B cell (primary cell): ENCODE measurements at regions not wholly inside any gene's neighbourhood (a gene's known extent, or its start where the extent isn't known, plus 50 kb on each side); places are given as distances from the start of the nearest gene placed in this dataset.

ENCODE experiments used
- ATAC-seq: fragments of 200-7000 bp; cut with Tn5 transposase; one replicate; pipeline ENCODE4 v1.10.0; 2021; ENCODE audit warnings: low read depth, mild to moderate bottlenecking, moderate number of reproducible peaks, moderate library complexity
- CTCF ChIA-PET: fragments of 350-600 bp; sonication (Branson Sonifier 250); formaldehyde crosslinking; loops from one replicate; lab custom pipeline; 2021; ENCODE audit warnings: antibody characterized with exemption, inconsistent platforms; lab: Charles Lee
- POLR2A ChIA-PET: fragments of 350-600 bp; sonication (Branson Sonifier 250); formaldehyde crosslinking; loops from one replicate; lab custom pipeline; 2021; ENCODE audit warnings: antibody characterized with exemption; lab: Charles Lee
- DNase-seq: peaks from one replicate; pipeline ENCODE4 v3.0.0; 2013
- H2AFZ ChIP-seq: 2 replicates; pipeline ENCODE4 v1.6.1; 2012; ENCODE audit warnings: mild to moderate bottlenecking, low read depth, low read length; ENCODE audit not compliant: insufficient read depth, poor library complexity, severe bottlenecking
- H3K27ac ChIP-seq, 2 donors: 1 replicate in 1 of 2; 2 replicates in 1 of 2; pipeline ENCODE4 v1.5.1; 2012 to 2013; ENCODE audit warnings: low read length in 2 of 2, mild to moderate bottlenecking in 2 of 2, moderate library complexity in 1 of 2
- H3K27me3 ChIP-seq, 4 experiments: fragments of 200-600 bp in 1 of 4; sonication (generic) in 1 of 4; replicated peaks in 1 of 4; 1 replicate in 2 of 4; 2 replicates in 2 of 4; pipeline versions ENCODE4 v1.6.1 to v1.7.0; 2013 to 2016; ENCODE audit warnings: low read length in 3 of 4, mild to moderate bottlenecking in 2 of 4, mixed read lengths in 1 of 4, moderate library complexity in 1 of 4; ENCODE audit not compliant: insufficient read depth in 4 of 4, control insufficient read depth in 3 of 4; ENCODE audit errors: control extremely low read depth in 1 of 4
- H3K36me3 ChIP-seq, 2 experiments: replicated peaks in 1 of 2; 1 replicate in 1 of 2; 2 replicates in 1 of 2; pipeline versions ENCODE4 v1.6.1 to v1.7.1; 2013; ENCODE audit warnings: low read length in 1 of 2; ENCODE audit not compliant: insufficient read depth in 2 of 2, control insufficient read depth in 1 of 2; ENCODE audit errors: control extremely low read depth in 1 of 2, extremely low read depth in 1 of 2
- H3K4me1 ChIP-seq, 2 donors: fragments of 200-600 bp in 1 of 2; sonication (generic) in 1 of 2; 1 replicate in 1 of 2; 2 replicates in 1 of 2; pipeline versions ENCODE4 v1.5.1 to v1.6.1; 2013 to 2017; ENCODE audit warnings: low read length in 2 of 2; ENCODE audit not compliant: control insufficient read depth in 2 of 2, insufficient read depth in 2 of 2
- H3K4me2 ChIP-seq: replicated peaks from 2 replicates; pipeline ENCODE3; 2012; ENCODE audit warnings: mild to moderate bottlenecking, low read depth, low read length; ENCODE audit not compliant: poor library complexity, severe bottlenecking
- H3K4me3 ChIP-seq, 5 experiments: fragments of 200-600 bp in 1 of 5; sonication (generic) in 1 of 5; 1 replicate in 3 of 5; 2 replicates in 2 of 5; pipeline versions ENCODE4 v1.5.1 to v1.7.0; 2011 to 2016; ENCODE audit warnings: low read length in 4 of 5, mild to moderate bottlenecking in 4 of 5, low read depth in 2 of 5, control low read depth in 1 of 5, moderate library complexity in 1 of 5; ENCODE audit not compliant: insufficient read depth in 1 of 5; ENCODE audit errors: control extremely low read depth in 1 of 5, extremely low read depth in 1 of 5
- H3K79me2 ChIP-seq: fragments of 200-600 bp; sonication (generic); one replicate; pipeline ENCODE4 v1.6.0; 2016; ENCODE audit warnings: low read length; ENCODE audit not compliant: control insufficient read depth, insufficient read depth
- H3K9ac ChIP-seq: fragments of 200-600 bp; sonication (generic); 2 replicates; pipeline ENCODE4 v1.6.1; 2017; ENCODE audit warnings: mild to moderate bottlenecking, low read length, moderate library complexity
- H3K9me3 ChIP-seq, 3 donors: one replicate each; pipeline versions ENCODE4 v1.6.1 to v1.7.1; 2013; ENCODE audit warnings: low read length in 2 of 3; ENCODE audit not compliant: control insufficient read depth in 2 of 3, insufficient read depth in 1 of 3; ENCODE audit errors: control extremely low read depth in 1 of 3
- H4K20me1 ChIP-seq: 2 replicates; pipeline ENCODE4 v1.6.0; 2012; ENCODE audit warnings: mild to moderate bottlenecking, low read length; ENCODE audit not compliant: insufficient read depth, control insufficient read depth, poor library complexity, severe bottlenecking
- H3K27ac Mint-ChIP-seq: one replicate; pipeline ENCODE4 v1.8.0; 2021; ENCODE audit warnings: mixed read lengths
- H3K27me3 Mint-ChIP-seq: one replicate; pipeline ENCODE4 v1.8.0; 2021; ENCODE audit warnings: mixed read lengths
- H3K4me1 Mint-ChIP-seq: one replicate; pipeline ENCODE4 v1.8.0; 2021; ENCODE audit warnings: mixed read lengths
- H3K4me3 Mint-ChIP-seq: one replicate; pipeline ENCODE4 v1.8.0; 2021; ENCODE audit warnings: mixed read lengths
- H3K9me3 Mint-ChIP-seq: one replicate; pipeline ENCODE4 v1.8.0; 2022; ENCODE audit warnings: mixed read lengths; ENCODE audit not compliant: insufficient read depth
- EZH2 ChIP-seq: IDR thresholded peaks from 2 replicates; pipeline ENCODE4 v1.6.1; 2012; ENCODE audit warnings: borderline replicate concordance, low read depth, mild to moderate bottlenecking, moderate library complexity, low read length; ENCODE audit not compliant: insufficient read depth, poor library complexity, severe bottlenecking
- WGBS: methylation state at CpG from one replicate; pipeline ENCODE4 v1.1.5; 2013; ENCODE audit warnings: missing lambda C conversion rate; ENCODE audit not compliant: insufficient coverage; 5-methylcytosine and 5-hydroxymethylcytosine counted together
- intact Hi-C: fragments of 100-400 bp; cut with micrococcal nuclease; formaldehyde crosslinking; loops from one replicate; pipeline ENCODE4 v1.10.0; 2022
- TF ChIP-seq, protein P1 (sequence below): fragments of 200-600 bp; IDR thresholded peaks from one replicate; pipeline ENCODE4 v1.8.0; 2022; ENCODE audit warnings: antibody characterized with exemption, mild to moderate bottlenecking

DNA sequence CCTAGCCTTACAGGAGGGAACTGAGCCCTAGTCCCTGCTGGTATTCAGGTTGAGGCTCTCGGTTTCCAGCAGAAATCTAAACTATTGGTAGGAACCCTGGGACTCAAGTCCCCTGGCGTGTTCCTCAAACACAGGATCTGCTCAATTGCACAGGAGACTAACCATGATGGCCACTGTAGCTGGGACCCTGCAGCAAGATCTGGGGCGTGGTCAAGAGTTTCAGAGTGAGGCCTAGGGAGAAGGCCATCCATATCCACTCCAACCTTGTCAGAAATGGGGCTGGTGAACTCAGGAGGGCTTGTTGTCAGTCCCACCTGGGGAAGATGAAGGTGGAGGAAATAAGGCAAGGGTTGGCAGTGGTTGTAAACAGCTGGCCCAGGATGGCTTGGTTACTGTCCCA lies 49.9 kb upstream of the PAX6 start:
- no peaks in the 10 kb centered on the region for H3K4me1 Mint-ChIP-seq
- TF ChIP-seq, protein P1, sequence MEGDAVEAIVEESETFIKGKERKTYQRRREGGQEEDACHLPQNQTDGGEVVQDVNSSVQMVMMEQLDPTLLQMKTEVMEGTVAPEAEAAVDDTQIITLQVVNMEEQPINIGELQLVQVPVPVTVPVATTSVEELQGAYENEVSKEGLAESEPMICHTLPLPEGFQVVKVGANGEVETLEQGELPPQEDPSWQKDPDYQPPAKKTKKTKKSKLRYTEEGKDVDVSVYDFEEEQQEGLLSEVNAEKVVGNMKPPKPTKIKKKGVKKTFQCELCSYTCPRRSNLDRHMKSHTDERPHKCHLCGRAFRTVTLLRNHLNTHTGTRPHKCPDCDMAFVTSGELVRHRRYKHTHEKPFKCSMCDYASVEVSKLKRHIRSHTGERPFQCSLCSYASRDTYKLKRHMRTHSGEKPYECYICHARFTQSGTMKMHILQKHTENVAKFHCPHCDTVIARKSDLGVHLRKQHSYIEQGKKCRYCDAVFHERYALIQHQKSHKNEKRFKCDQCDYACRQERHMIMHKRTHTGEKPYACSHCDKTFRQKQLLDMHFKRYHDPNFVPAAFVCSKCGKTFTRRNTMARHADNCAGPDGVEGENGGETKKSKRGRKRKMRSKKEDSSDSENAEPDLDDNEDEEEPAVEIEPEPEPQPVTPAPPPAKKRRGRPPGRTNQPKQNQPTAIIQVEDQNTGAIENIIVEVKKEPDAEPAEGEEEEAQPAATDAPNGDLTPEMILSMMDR: no peak
- TF ChIP-seq EZH2: no peak
- no peak overlapping the region for H3K9ac ChIP-seq
- H3K27ac ChIP-seq: no peak overlapping the region
- 91% methylated on average over 2 of the region's 3 CpGs for WGBS
- peaks cover 0 to 4% (median 0%) of the 10 kb centered on the region in 4 experiments for H3K27me3 ChIP-seq
- peaks cover 48% of the 10 kb centered on the region for H3K27me3 Mint-ChIP-seq
- DNase-seq (no peak), ATAC-seq (no peak)
- H3K79me2 ChIP-seq: no peaks in the 10 kb centered on the region
- no peak overlapping the region for H3K4me3 ChIP-seq
- no peaks in the 10 kb centered on the region for H3K4me1 ChIP-seq
- no peak overlapping the region for H2AFZ ChIP-seq
- no peaks in the 10 kb centered on the region for H4K20me1 ChIP-seq
- peaks cover 2% of the 10 kb centered on the region for H3K9me3 Mint-ChIP-seq
- H3K27ac Mint-ChIP-seq: no peak overlapping the region
- intact Hi-C loops: no loop called here
- ChIA-PET POLR2A (no interaction called here), CTCF (interaction anchor here (1.7 kb wide), 1 partner anchor 10 kb away, joined by 4 read pairs; no protein-coding TSS in a partner anchor)
- H3K9me3 ChIP-seq: peaks cover 0 to 4% (median 0%) of the 10 kb centered on the region in 3 donors
- no peak overlapping the region for H3K4me3 Mint-ChIP-seq
- no peak overlapping the region for H3K4me2 ChIP-seq
- no peaks in the 10 kb centered on the region for H3K36me3 ChIP-seq
